Neural crest cell (in vitro differentiated cells): ENCODE measurements at regions not wholly inside any gene's neighbourhood (a gene's known extent, or its start where the extent isn't known, plus 50 kb on each side); places are given as distances from the start of the nearest gene placed in this dataset.

ENCODE experiments used
- DNase-seq: peaks from one replicate; pipeline ENCODE4 v3.0.0; 2021; ENCODE audit warnings: low read depth, mixed read lengths, low spot score
- H3K27ac Mint-ChIP-seq: one replicate; pipeline ENCODE4 v1.8.0; 2021; ENCODE audit warnings: mild to moderate bottlenecking, mixed read lengths; ENCODE audit not compliant: unreplicated experiment
- H3K27me3 Mint-ChIP-seq: 2 replicates; pipeline ENCODE4 v1.8.0; 2021; ENCODE audit warnings: low read depth, mild to moderate bottlenecking, mixed read lengths
- H3K36me3 Mint-ChIP-seq: 2 replicates; pipeline ENCODE4 v1.8.0; 2021; ENCODE audit warnings: low read depth, mild to moderate bottlenecking, mixed read lengths
- H3K4me1 Mint-ChIP-seq: 2 replicates; pipeline ENCODE4 v1.8.0; 2021; ENCODE audit warnings: mixed read lengths
- H3K4me3 Mint-ChIP-seq: one replicate; pipeline ENCODE4 v1.8.0; 2021; ENCODE audit warnings: mild to moderate bottlenecking, mixed read lengths
- H3K9me3 Mint-ChIP-seq: 2 replicates; pipeline ENCODE4 v1.8.0; 2021; ENCODE audit warnings: mixed read lengths
- TF ChIP-seq, protein P1 (sequence below): fragments of 200-600 bp; sonication (generic); conservative IDR thresholded peaks from 2 replicates; pipeline ENCODE4 v1.5.0; 2021; ENCODE audit warnings: antibody characterized with exemption, mild to moderate bottlenecking

DNA sequence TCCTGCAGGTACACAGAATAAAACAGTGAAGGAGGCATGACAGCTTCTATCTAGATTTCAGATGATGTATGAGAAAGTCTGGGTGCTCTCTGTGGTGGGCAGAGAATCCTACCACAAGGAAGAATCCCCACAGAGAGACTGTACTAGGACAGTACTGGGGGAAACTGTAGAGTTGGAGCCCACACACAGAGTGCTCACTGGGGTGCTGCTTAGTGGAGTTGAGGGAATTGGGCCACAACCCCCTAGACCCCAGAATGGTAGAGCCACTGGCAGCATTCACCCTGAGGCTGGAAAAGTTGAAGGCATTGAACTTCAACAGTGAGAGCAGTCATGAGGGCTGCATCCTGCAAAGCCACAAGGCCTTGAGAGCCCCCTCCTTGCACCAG is 62.2 kb upstream of the TNFRSF21 start:
- Mint-ChIP-seq H3K27ac (no peak overlapping the region), H3K4me3 (no peak overlapping the region)

DNA sequence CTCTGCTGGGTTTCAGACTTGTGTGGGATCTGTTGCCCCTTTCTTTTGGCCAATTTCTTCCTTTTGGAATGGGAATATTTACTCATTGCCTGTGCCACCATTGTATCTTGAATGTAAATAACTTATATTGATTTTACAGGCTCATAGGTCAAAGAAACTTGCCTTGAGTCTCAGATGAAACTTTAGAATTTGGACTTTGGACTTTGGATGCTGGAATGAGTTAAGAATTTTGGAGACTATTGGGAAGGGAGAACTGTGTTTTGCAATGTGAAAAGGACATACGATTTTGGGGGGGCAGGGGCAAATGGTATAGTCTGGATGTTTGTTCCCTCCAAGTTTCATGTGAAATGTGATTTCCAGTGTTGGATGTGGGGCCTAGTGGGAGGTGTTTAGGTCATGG is 62.6 kb upstream of the TNFRSF21 start:
- no peak overlapping the region for H3K4me3 Mint-ChIP-seq
- no peaks in the 10 kb centered on the region for H3K27me3 Mint-ChIP-seq
- TF ChIP-seq, protein P1, sequence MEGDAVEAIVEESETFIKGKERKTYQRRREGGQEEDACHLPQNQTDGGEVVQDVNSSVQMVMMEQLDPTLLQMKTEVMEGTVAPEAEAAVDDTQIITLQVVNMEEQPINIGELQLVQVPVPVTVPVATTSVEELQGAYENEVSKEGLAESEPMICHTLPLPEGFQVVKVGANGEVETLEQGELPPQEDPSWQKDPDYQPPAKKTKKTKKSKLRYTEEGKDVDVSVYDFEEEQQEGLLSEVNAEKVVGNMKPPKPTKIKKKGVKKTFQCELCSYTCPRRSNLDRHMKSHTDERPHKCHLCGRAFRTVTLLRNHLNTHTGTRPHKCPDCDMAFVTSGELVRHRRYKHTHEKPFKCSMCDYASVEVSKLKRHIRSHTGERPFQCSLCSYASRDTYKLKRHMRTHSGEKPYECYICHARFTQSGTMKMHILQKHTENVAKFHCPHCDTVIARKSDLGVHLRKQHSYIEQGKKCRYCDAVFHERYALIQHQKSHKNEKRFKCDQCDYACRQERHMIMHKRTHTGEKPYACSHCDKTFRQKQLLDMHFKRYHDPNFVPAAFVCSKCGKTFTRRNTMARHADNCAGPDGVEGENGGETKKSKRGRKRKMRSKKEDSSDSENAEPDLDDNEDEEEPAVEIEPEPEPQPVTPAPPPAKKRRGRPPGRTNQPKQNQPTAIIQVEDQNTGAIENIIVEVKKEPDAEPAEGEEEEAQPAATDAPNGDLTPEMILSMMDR, result no peak
- H3K36me3 Mint-ChIP-seq, result no peaks in the 10 kb centered on the region
- DNase-seq, result no peak
- H3K4me1 Mint-ChIP-seq, result no peaks in the 10 kb centered on the region
- peaks cover 6% of the 10 kb centered on the region for H3K9me3 Mint-ChIP-seq
- no peak overlapping the region for H3K27ac Mint-ChIP-seq

More for the DNA sequence above, 62.2 kb upstream of the TNFRSF21 start:
- Mint-ChIP-seq H3K4me1 (no peaks in the 10 kb centered on the region), H3K9me3 (peaks cover 6% of the 10 kb centered on the region), H3K27me3 (no peaks in the 10 kb centered on the region), H3K36me3 (no peaks in the 10 kb centered on the region)
- TF ChIP-seq, protein P1, result no peak
- DNase-seq, result no peak

DNA sequence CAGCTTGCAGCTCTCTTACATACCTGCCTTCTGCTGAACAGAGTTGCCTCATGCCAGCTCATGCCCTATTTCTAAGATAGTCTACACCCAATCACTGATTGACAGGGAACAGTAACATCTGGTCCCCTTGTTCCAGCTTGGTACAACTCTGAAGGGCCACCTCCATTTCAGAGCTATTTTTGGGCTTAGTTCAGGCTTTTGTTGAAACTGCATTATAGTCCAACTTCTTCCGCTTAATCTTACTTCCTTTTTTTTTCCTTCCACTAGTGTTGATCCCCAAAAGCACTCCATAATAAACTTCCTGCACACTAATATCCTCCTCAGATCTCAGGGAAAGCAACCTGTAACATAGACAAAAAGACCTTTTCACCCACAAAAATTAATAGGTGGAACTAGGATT is 65.7 kb upstream of the TNFRSF21 start:
- Mint-ChIP-seq H3K36me3 (no peaks in the 10 kb centered on the region), H3K27ac (no peak overlapping the region), H3K27me3 (no peaks in the 10 kb centered on the region), H3K4me1 (no peaks in the 10 kb centered on the region), H3K9me3 (peaks cover 7% of the 10 kb centered on the region), H3K4me3 (no peak overlapping the region)
- no peak for DNase-seq
- TF ChIP-seq, protein P1, result no peak

DNA sequence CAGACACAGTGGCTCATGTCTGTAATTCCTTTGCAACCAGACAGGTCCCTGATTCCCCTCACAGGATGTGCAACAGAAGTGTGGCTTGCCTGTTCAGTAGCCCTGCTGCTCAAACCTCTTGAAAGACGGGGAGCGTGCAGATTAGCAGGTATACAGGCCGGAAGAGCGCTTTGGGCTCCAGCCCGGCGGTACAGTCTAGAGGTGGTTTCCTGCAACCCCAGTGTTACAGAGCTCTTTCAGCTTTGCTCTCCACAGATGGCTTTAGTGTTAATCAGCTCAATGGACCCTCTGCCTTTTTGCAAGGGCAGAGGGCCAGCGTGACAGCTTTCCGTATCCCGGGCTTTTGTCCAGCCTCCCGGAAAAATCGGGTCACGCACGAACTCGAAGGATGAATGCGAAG is 67.2 kb upstream of the TNFRSF21 start:
- H3K4me1 Mint-ChIP-seq, result no peaks in the 10 kb centered on the region

DNA sequence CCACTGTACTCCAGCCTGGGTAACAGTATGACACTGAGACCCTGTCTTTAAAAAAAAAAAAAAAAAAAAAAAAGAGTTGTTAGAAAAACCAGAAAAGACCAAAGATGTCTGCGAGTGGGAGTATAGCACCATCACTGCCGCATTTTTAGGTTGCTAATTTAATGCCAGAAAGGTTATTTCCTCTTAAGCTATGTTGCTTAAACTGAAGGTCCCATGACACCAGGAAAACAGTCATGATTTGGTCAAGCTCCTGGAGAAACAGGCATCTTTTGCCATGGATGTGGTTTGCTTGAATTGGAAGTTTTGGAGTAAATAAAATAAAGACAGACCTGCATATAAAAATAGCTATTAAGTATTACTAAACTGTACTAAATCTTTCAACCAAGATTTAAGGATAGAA is 68.3 kb upstream of the TNFRSF21 start:
- Mint-ChIP-seq H3K27me3 (no peaks in the 10 kb centered on the region), H3K27ac (no peak overlapping the region), H3K4me1 (no peaks in the 10 kb centered on the region), H3K9me3 (peaks cover 7% of the 10 kb centered on the region), H3K4me3 (no peak overlapping the region), H3K36me3 (no peaks in the 10 kb centered on the region)
- TF ChIP-seq, protein P1, result no peak
- no peak for DNase-seq

More for the DNA sequence above, 67.2 kb upstream of the TNFRSF21 start:
- Mint-ChIP-seq H3K9me3 (peaks cover 7% of the 10 kb centered on the region), H3K36me3 (no peaks in the 10 kb centered on the region), H3K27me3 (no peaks in the 10 kb centered on the region), H3K27ac (no peak overlapping the region), H3K4me3 (no peak overlapping the region)
- TF ChIP-seq, protein P1, result no peak
- no peak for DNase-seq

DNA sequence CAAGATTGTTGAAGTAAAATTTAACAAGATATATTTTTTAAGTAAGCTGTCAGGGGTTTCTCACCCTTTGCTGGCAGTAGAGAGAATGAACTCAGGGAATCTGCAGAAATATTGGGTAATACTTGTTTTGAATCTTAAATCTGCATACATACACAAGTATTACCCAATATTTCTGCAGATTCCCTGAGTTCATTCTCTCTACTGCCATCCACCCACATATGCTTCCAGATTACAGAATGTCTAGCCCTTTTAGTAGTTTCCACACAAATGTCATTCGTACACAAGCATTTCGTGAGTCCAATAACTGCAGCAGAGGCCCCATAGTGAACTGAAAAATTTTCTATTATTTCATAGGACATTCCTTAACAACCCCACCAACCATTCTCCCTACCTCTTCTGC is 69.6 kb upstream of the TNFRSF21 start:
- DNase-seq, result no peak
- no peaks in the 10 kb centered on the region for H3K27me3 Mint-ChIP-seq
- TF ChIP-seq, protein P1, result no peak
- no peaks in the 10 kb centered on the region for H3K4me1 Mint-ChIP-seq
- H3K9me3 Mint-ChIP-seq, result peaks cover 7% of the 10 kb centered on the region
- no peak overlapping the region for H3K27ac Mint-ChIP-seq
- H3K4me3 Mint-ChIP-seq, result no peak overlapping the region
- no peaks in the 10 kb centered on the region for H3K36me3 Mint-ChIP-seq
